GM19455 (cell line): ENCODE measurements at regions not wholly inside any gene's neighbourhood (a gene's known extent, or its start where the extent isn't known, plus 50 kb on each side); places are given as distances from the start of the nearest gene placed in this dataset.
"Not testable (repeated sequence)": the region's sequence is repeated elsewhere in the genome, so short reads cannot be mapped to it uniquely, and the experiment has no call there.

Experiments used
- ATAC-seq: cut with Tn5 transposase; IDR thresholded peaks from one replicate; pipeline ENCODE4 v1.9.1; 2021; ENCODE audit not compliant: unreplicated experiment

DNA sequence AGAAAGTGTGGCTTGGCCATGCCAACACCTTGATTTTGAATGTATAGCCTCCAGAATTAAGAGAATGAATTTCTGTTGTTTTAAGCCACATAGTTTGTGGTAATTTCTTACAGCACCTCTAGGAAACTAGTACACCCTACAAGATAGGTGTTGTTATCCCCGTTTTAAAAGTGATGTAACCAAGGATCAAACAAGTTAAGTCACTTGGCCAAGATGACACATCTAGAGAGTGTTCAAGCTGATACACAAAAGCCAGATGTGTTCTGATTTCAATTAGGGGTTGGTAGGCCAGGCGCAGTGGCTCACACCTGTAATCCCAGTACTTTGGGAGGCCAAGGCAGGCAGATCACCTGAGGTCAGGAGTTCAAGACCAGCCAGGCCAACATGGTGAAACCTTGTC, 396.5 kb upstream of the SOX9 start:
- ATAC-seq = no peak

DNA sequence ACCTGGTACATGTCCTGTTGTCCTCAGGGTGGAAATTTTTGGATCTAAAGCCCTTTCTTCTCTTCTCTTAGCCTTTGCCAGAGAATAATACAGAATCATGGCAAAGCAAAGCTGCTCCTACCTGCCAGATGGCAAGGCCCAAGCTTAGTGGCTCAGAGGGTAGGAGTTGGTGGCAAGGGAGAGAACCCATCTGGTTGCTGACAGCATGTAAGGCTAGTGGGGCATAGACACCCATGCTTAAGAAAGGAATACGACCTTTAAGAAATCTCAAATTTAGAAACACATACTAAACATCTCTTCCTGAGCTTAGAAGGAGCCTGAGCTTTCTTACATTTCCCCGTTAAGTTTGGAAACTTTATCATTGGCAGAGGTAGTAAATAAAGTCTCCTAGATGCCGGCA, 395.0 kb upstream of the SOX9 start:
- ATAC-seq = no peak

DNA sequence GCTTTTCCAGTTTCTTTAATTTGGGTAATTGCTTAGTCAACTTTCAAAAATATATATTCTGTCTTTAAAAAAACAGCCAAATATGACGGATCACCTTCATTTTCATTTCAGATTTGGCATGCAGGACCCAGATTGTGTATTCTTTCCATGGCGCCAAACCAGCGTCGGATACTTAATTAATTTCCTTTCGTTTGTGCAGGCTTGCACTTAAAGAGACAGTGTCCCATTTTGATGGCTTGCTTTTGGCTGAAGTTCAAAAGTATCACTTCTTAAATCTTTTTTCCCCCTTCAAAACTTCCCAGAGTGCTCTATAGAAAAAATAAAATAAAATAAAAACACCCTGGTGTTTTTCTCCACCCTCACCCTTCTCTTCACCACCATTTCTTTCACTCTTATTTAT, 394.5 kb upstream of the SOX9 start:
- no peak for ATAC-seq

DNA sequence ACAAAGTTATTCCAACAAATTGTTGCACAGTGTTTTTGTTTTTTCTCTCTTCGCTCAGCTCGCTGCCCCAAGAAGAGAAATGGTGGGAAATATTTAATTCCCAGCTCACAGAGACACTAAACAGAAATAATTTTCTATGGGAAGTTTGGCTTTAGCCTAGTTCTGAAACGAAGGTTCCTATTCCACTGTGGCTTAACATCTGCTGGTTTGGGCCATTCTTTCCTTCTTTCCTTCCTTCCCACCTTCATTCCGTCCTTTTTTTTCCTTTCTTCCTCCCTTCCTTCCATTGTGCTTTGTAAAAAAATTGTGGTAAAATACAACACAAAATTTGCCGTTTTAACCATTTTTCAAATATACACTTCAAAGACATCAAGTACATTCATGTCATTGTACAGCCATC, 393.5 kb upstream of the SOX9 start:
- no peak for ATAC-seq

DNA sequence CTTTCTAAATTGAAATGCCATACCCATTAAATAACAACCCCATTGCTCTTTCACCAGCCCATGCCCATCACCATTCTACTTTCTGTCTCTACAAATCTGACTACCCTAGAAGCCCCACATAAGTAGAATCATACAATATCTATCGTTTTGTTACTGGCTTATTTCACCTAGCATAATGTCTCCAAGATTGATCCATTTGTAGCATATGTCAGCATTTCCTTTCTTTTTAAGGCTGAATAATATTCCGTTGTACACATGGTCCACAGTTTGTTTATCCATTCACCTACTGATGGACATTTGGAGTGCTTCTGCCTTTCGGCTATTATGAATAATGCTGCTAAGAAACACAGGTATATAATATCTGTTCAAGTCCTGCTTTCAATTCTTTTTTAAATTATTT, 393.1 kb upstream of the SOX9 start:
- no peak for ATAC-seq

DNA sequence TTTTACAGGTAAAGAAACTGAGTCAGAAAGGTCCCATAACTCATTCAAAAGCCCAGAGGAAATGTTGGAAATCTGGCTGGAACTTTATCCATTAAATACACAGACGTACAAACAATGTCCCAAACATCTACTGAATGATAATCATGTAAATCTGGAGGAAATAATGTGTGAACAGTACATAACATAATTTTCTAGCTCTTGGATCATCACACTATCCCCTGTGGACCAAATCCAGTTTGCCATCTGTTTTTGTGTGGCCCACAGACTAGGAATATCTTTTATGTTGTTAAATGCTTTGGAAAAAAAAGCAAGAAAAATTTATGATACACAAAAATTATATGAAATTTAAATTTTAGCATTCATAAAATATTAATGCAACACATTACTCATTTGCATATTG, 389.9 kb upstream of the SOX9 start:
- no peak for ATAC-seq

DNA sequence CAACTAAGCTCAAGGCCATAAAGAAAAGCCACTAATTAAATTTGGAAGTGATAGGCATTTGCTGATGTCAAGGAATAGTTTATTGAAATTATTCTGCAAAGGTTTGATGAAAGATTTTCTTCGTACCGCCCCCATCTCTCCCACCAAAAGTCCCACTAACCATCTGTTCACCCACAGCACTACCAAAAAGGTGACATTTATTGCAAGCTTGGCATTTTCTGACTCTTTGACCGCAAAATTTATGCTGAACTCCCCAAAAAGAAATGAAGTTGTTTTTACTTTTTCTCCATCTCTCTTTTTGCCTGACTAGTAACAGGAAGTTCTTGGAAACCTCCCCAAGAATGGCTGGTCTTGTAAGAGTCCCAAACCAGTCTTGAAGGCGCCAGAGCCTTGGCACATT, 384.9 kb upstream of the SOX9 start:
- no peak for ATAC-seq

DNA sequence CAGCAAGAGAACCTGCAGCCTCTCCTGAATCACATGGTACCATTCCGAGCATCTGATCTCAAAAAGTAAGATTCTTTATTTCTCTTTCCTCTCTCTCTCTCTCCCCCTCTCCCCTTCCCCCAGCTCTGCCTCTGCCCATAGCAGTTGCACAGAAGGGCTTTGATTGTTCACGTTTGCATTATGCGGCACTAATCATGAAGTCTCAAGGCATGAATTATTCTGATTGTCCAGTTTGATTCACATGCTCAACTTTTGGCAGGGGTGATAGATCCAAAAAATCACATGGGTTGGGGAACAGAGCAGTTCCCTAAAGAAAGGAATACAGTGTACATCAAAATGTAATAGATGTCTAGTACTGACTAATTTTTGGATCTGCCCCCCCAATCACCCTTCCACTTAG, 380.0 kb upstream of the SOX9 start:
- no peak for ATAC-seq

DNA sequence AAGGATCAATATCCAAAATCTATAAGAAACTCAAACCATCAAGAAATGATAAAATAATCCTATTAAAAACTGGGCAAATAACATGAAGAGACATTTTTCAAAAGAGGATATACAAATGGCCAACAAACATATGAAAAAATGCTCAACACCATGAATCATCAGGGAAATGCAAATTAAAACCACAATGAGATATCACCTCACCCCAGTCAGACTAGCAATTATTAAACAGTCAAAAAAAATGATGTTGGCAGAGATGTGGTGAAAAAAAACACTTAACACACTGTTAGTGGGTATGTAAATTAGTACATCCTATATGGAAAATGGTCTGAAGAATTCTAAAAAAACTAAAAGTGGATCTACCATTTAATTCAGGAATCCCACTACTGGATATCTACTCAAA, 379.0 kb upstream of the SOX9 start:
- ATAC-seq = no peak

DNA sequence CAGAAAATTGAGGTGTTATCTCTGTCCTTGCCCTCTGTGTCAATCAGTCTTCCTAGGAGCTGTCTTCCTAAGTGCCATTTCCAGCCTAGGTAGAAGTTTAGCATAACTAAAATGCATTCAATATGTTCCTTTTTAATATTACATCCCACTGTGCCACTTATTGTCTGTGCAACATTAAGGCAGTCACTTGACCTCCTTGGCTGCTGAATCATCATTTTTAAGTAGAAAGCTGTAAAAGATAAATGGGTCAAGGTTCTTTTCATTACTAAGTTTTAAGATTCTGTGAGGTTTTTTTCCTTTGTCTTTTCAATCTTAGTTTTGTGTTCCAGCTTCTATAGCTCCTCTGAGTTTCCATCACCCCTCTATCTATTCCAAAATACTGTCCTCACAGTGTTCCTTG, 371.9 kb upstream of the SOX9 start:
- ATAC-seq = no peak

DNA sequence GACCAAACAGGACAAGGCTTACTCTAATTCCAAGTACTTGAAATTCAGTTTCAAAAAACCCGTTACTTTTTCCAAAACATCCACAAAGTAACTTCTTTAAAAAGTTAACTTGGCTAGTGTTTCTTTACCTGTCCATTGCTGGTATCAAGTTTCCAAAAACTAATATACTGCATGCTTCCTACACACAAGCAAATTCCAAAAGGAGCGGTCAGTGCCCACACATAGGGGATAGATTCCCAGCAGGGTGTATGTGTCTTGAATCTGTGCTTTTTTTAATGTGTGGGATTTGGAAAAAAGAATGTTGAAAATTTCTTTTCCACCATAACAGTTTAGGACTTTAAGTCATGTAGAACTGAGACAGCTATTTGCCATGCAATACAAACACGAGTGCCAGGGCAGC, 367.8 kb upstream of the SOX9 start:
- ATAC-seq = no peak

DNA sequence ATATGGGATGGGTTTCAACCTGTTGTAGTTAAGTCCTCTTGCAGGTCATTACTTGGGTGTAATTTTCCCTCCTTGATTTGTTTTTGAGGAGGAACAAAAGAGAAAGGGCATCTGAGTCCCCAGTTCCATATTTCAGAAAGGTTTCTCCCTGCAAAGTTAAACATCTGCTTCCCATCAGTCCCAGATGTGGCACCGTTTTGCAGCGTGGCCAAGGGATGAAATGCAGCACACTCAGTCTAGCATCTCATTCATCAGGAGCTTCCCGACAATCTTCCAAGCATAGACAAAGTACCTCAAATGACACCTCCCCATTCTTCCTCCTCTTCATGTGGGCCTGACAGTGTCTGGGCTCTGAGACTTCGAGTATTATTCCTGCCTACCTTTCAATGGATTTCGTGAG, 363.7 kb upstream of the SOX9 start:
- no peak for ATAC-seq

DNA sequence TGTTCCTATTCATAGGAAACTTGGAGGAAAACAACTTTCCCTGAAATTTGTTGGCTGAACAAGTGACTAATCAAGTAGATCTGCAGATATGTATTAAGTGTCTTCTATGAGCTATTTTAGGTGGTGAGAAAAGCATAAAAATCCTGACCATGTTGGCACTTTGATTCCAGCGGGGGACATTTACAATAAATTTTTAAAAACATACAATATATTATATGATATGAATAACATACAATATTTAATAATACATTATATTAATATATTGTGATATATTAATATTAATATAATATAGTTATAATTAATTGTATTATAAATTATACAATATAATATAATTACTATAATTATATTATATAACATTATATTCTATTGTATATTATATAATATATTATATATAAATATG, 362.9 kb upstream of the SOX9 start:
- ATAC-seq = no peak

DNA sequence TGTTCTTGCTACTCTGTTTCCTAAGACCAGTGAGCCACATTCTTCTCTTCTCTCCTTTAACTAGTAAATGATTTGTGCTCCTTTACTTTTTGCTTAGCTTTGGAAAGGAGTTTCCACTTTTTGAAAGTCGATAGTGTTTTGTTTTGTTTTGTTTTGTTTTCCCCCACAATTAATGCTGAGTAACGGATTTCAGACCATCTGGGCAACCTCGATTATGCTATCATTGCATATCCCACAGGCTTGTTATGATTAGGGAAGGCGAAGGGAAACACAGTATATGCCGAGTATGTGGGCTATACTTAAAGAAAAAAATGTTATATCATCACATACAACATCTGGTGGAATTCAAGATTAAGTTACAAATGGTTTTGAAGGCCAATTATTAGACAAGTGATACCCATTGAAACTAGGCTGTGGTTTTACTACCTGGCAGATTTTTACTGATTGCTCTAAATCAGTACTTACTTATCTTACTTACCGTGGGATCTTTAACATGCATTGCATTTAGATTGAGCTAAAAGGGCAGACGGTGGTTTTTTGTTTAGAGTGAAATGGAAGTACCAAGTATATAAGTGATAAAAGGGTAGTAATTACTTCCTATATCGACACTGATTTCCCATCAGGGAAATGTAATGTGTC, 361.3 kb upstream of the SOX9 start:
- ATAC-seq = no peak

DNA sequence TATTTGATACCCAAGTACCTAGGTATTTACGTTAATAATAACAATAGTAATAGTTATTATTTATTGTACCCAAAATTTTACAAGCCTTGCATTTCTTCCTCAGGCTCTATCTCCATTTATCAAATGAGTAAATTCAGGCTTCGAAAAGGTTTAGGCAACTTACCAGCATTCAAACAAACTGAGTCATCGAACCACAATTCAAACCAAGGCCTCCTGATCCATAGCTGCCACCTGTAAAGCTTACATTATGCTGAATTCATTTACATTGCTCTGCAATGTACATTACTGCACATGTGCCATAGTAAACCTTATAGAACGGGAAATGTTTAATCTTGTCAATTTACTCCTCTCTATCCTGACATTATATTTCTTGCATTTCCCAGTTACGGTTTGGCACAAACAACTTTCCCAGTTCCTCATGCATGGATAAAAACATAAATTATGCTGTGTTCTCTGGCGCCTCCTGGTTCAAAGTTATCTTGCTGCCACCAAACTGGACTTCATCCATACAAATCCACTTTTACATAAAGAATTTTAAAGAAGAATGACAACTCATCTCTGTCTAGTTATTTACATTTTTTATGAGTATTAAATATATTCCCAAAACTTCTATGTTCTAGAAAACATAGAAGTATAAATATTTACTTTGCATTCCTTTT, 360.6 kb upstream of the SOX9 start:
- ATAC-seq = no peak

DNA sequence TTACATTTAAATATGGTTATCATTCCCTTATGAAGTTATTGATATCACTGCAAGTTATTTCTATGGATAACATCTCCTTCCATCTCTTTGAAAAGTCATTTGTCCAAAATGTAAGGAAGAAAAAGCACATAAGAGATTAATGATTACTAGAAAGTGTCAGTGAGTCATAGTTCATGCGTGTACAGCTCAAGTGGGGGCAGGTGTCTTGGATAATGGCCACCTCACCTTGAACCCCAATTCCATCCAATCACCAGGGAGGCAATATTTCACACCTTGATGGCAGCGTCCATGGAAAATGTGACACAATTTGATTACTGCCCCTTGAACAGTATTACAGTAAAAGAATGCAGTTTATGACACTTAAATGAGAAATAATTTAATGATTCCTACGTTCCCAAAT, 358.3 kb upstream of the SOX9 start:
- ATAC-seq = no peak

DNA sequence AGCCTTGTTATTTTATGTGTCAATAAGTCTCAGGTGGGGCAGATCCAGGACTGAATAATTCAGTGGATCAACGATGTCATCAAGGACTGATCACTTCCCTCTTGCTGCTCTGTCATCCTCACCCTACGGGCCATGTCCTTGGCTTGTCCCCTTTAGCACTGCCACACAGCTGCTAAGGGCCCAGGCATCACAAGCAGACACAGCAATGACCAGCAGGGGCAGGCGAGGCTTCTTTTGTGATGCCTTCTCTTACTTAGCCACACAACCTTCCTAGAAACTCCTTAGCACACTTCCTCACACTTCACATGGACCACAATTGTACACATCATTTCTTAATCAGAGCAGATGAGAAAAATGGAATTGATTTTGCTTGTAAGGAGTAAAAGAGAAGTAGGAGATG, 356.3 kb upstream of the SOX9 start:
- ATAC-seq = no peak

DNA sequence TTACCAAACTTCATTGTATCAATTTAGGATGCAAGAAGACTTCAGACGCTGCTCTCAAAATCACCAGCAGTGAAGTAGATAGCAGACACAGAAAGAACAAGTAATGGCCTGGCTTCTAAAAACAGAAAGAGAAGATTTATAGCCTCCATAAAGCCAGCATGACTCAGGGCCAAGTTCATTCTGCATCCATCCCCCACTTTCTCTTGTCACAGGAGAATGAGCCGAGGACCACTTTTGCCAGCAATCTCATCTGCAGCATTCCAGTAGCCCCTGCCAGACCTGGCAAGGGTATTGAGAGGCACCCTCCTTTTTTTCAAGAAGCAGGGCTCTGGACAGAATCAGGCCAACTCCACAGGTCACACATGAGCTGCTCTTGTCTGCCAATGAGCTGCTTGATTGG, 355.4 kb upstream of the SOX9 start:
- no peak for ATAC-seq

DNA sequence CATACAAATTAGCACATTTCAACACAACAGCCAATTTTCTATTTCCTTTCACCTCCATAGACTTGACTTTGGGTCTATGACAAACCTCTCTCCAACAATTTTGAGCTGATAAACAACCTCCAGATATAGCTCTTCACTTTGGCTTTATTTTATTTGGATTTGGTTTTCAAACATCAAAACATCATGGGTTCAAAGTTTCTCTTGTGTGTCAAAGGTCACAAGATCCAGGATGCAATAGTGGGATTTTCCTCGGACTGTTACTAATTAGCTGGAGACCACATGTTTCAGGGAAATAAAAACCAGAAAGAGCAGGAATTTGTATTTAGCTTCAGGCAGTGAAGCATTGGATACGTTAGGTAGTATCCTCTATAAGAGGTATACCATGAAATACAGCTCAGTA, 351.0 kb upstream of the SOX9 start:
- ATAC-seq = no peak

DNA sequence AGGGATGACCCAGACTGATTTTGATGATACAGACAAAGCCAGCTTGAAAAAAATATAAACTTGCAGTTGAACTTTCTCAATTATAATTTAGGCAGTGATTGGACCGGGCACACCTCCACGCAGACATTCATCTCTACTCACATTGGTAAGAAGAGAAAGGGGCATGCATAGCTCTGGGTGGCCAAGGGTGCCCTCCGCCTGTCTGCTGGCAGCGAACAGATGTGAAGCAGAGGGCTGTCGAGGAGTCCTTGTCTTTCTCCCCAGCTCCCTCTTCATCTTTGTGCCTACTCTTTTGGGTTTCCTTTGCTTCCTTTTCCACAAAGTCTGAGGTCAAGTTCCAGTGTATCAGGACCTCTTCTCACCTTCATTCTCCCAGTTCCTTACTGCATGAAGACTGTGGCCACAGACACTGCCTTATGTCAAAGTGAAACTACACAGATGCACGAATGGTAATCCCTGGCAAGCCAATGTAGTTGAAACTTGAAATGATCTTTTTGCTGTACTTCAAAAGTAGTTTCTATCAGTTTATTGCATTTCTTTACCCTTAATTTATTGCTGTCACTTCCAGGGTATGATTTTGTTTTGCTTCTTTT, 343.7 kb upstream of the SOX9 start:
- ATAC-seq = no peak

DNA sequence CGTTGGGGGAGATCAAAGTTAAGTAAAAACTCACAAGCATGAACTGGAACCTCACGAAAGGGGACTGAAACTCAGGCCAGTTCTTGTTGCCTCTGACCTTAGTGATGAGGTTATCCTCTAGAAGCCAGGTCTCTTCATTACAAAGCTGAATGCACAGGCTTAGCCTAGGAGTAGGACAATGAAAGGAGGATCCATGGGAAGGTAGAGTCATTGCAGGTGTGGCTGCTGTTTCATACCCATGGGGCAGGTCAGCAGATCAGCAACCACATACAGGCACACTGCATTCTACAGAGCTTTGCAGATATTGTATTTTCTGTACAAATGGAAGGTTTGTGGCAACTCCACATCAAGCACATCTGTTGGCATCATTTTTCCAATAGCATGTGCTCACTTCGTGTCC, 341.3 kb upstream of the SOX9 start:
- no peak for ATAC-seq

DNA sequence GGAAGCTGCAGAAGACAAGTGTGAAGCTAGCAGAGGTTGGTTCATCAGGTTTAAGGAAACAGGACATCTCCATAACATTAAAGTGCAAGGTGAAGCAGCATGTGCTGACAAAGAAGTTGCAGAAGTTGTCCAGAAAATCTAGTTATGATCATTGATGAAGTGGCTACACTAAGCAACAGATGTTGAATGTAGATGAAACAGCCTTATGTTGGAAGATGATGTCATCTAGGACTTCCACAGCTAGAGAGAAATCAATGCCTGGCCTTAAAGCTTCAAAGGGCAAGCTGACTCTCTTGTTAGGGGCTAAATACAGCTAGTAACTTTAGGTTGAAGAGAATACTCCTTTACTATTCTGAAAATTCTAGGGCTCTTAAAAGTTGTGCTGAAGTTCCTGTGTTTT, 340.2 kb upstream of the SOX9 start:
- ATAC-seq = no peak

DNA sequence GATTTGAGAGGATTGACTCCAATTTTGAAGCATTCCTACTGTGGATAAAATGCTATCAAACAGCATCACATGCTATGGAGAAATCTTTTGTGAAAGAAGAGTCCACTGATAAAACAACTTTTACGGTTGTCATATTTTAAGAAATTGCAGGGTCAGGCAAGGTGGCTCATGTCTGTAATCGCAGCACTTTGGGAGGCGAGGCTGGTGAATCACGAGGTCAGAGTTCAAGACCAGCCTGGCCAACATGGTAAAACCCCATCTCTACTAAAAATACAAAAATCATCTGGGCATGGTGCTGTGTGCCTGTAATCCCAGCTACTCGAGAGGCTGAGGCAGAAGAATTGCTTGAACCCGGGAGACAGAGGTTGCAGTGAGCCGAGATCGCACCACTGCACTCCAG, 338.8 kb upstream of the SOX9 start:
- ATAC-seq = not testable (repeated sequence)
